Mucosa of descending colon (tissue), 3 donors: ENCODE measurements at regions not wholly inside any gene's neighbourhood (a gene's known extent, or its start where the extent isn't known, plus 50 kb on each side); places are given as distances from the start of the nearest gene placed in this dataset.

ENCODE experiments used
- ATAC-seq: fragments of 200-7000 bp; cut with Tn5 transposase; one replicate; pipeline ENCODE4 v1.9.1; 2020; ENCODE audit warnings: mild to moderate bottlenecking, moderate library complexity
- DNase-seq, 3 donors: peaks; one replicate each; pipeline ENCODE4 v3.0.0-alpha.2; 2020
- H3K36me3 ChIP-seq: fragments of 200-600 bp; one replicate; pipeline ENCODE4 v1.8.0; 2021; ENCODE audit warnings: low read depth, mild to moderate bottlenecking
- H3K4me1 ChIP-seq: fragments of 200-600 bp; one replicate; pipeline ENCODE4 v1.8.0; 2021; ENCODE audit warnings: low read depth, mild to moderate bottlenecking
- H3K4me3 ChIP-seq: fragments of 200-600 bp; one replicate; pipeline ENCODE4 v1.8.0; 2021; ENCODE audit warnings: mild to moderate bottlenecking
- H3K9me3 ChIP-seq: fragments of 200-600 bp; one replicate; pipeline ENCODE4 v1.8.0; 2021; ENCODE audit warnings: mild to moderate bottlenecking
- intact Hi-C, 2 donors: fragments of 100-400 bp; cut with DNase I in 1 of 2; cut with micrococcal nuclease in 1 of 2; formaldehyde crosslinking; loops; one replicate each; pipeline versions ENCODE4 v1.11.0 to v1.11.1; 2022; cut with DNase I, micrococcal nuclease
- TF ChIP-seq, protein P1 (sequence below): fragments of 200-600 bp; IDR thresholded peaks from one replicate; pipeline ENCODE4 v1.8.0; 2022; ENCODE audit warnings: antibody characterized with exemption, mild to moderate bottlenecking
- donor health status: DM: no; HTN: no; CAD: no; lungs with moderate emphysema.
- donor health status: DM: no; HTN: no; CAD: no.
- donor health status: DM: no; HTN: yes; CAD: no.

DNA sequence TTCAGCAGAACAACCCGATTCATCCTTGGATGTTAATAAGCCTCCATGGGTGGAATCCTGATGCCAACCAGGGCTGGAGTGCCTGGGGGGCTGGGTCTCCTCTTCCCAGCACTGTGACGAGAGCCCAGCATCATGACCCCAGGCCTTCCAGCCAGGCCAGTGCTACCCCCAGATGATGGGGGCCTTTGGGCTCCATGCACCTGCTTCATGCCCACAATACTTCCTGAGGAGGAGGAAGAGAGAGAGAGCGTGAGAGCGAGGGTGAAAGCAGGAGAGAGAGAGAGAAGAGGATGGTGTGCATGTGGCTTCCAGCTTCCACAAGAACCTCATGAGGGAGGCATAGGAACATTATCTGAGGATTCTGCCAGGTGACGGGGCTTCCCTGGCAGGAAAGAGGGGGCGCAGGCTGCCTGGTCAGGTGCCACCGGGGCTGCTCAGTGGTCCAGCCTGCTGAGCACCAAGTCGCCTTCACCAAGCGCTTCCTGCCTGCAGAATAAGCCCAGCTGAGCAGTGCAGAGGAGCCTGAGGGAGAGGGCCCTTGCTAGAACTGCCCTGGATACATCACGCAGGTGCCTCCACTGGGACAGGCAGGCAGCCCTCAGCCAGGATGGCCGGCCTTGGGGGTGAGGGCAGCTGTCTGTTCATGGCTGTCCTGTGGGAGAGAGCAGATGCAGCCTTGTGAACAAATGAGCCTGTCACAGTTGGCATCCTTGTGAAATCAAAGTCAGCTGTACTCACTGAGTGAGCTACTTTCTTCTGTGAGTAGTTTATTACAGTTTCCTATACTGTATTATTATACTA lies 243.3 kb upstream of the B3GAT1 start:
- DNase-seq (no peak), ATAC-seq (no peak)
- intact Hi-C loops: no loop called here
- H3K4me3 ChIP-seq: no peak overlapping the region
- TF ChIP-seq, protein P1, sequence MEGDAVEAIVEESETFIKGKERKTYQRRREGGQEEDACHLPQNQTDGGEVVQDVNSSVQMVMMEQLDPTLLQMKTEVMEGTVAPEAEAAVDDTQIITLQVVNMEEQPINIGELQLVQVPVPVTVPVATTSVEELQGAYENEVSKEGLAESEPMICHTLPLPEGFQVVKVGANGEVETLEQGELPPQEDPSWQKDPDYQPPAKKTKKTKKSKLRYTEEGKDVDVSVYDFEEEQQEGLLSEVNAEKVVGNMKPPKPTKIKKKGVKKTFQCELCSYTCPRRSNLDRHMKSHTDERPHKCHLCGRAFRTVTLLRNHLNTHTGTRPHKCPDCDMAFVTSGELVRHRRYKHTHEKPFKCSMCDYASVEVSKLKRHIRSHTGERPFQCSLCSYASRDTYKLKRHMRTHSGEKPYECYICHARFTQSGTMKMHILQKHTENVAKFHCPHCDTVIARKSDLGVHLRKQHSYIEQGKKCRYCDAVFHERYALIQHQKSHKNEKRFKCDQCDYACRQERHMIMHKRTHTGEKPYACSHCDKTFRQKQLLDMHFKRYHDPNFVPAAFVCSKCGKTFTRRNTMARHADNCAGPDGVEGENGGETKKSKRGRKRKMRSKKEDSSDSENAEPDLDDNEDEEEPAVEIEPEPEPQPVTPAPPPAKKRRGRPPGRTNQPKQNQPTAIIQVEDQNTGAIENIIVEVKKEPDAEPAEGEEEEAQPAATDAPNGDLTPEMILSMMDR: no peak
- no peaks in the 10 kb centered on the region for H3K4me1 ChIP-seq
- no peaks in the 10 kb centered on the region for H3K9me3 ChIP-seq
- no peaks in the 10 kb centered on the region for H3K36me3 ChIP-seq

DNA sequence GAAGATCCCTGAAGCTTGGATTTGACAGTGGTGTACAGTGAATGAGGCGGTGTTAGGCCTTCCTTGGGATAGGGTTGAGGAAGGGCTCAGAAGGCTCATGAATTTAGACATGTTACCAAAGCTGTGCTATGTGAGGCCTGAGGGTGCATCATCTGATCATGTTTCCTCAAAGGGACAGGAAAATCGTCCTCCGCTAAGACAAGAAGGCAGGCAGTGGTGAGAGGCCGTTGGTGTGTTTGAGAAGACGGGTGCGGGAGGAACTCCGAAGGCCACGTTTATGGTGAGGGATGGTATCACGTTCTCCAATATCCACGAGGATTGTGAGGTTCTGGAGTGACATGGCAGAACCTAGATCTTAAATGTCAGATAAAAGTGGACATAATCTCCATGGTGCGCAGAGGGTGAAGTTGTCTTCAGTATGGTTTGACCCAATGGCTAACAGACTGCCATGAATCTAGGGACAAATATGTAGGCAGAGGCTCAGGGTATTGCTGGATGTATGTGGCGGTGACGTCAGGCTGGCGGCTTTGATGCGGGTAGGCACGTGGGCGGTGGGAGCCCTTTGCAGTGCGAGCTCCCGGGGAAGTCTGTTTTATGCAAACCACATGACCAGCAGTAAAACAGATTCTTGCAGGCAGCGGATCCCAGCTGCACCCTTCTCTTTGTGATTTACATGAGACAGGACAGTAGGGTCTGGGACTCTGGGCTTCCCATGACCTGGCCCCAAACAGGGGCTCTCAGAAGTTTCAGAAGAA lies 242.3 kb upstream of the B3GAT1 start:
- intact Hi-C loops: no loop called here
- DNase-seq (no peak), ATAC-seq (no peak)
- no peaks in the 10 kb centered on the region for H3K36me3 ChIP-seq
- TF ChIP-seq, protein P1: no peak
- H3K9me3 ChIP-seq: no peaks in the 10 kb centered on the region
- H3K4me1 ChIP-seq: no peaks in the 10 kb centered on the region
- H3K4me3 ChIP-seq: no peak overlapping the region

DNA sequence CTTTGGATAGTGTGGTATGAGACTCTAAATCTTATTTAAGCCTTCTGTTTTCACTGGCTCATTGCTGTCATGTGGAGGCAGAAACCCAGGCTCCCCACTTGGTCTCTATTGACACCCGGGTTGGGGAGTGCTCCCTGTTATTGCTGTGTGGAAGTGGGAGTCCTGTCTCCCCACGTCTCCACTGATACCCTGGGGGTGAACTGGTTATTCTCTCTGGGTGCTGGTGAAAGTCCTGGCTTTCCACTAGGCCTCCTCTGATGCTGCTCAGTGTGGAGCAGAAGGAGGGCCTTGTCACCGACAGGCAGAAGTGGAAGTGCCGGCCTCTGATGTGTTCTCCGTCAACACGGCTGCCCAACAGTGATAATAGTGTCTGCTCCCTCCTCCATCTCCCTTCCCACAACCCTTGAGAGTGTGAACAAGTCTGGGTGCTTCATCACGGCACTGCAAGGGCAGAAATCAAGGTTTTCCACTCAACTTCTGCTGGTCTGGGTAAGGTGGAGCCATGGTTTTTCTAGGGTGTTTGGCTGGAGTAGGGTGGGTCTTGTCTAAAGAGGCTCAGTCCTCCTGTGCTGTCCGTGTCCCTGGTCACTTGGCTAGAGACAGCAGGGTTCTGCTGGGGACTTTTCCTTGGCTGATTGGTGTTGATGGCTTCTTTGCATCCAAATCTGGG lies 240.7 kb upstream of the B3GAT1 start:
- ATAC-seq: no peak

DNA sequence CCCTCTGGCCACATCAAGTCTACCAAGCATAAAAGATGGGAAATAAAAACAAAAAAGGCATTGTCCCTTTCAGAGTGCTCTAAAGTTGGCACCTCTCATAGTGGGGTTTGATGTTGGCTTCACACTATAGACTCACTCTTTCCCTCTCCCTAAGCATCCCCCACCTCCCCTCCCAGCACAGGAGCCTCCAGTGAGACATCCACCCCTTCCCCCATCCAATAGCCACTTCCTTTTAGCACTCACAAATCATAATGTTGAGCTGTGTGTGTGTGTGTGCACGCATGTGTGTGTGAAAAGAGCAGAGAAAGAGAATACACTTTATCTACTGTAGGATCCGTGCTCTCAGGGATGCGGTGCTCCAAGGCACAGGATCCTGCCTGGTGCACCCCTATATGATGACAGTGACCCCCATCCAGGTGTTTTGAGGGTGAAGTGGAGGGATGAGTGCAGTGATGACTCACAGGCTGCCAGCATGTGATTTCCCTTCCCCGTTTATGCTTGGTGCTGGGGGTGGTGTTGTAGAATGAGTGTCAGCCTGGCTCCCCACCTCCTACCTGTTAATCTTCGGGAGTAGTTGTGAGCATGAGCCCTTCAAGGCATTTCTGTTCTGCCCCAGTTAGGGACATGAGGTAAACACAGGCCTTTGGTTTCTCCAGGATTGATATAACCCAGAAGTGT lies 235.2 kb upstream of the B3GAT1 start:
- DNase-seq (no peak), ATAC-seq (no peak)
- TF ChIP-seq, protein P1: no peak
- Histone ChIP-seq H3K4me3 (no peak overlapping the region), H3K9me3 (no peaks in the 10 kb centered on the region), H3K36me3 (no peaks in the 10 kb centered on the region), H3K4me1 (no peaks in the 10 kb centered on the region)
- intact Hi-C loops: no loop called here

More for the DNA sequence above, 240.7 kb upstream of the B3GAT1 start:
- Histone ChIP-seq H3K4me3 (no peak overlapping the region), H3K9me3 (no peaks in the 10 kb centered on the region), H3K4me1 (no peaks in the 10 kb centered on the region), H3K36me3 (no peaks in the 10 kb centered on the region)
- TF ChIP-seq, protein P1: no peak
- intact Hi-C loops: no loop called here
- DNase-seq: no peak

DNA sequence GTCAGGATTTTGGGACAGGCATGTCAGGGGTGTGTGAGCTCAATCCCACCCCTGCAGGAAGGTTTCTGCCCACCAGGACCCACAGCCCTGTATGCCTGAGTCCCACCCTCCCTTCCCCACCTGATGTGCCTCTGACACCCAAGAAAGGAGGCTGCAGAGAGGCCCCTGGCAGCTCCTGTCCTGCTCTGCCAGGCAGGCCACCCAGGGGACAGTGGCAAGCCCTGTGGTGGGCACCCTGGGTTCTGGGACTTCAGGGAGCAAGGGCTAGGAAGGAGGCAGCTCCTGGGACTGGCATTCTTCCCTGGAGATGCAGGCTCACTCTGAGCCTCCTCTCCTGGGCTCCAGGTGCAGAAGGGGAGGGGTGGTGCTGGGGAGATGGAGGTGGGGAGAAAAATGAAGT lies 234.5 kb upstream of the B3GAT1 start:
- H3K36me3 ChIP-seq: no peaks in the 10 kb centered on the region
- H3K4me1 ChIP-seq: no peaks in the 10 kb centered on the region
- intact Hi-C loops: no loop called here
- ATAC-seq (no peak), DNase-seq (no peak)
- H3K9me3 ChIP-seq: no peaks in the 10 kb centered on the region
- no peak overlapping the region for H3K4me3 ChIP-seq
- TF ChIP-seq, protein P1: no peak
